ENCODE measurements at regions not wholly inside any gene's neighbourhood (a gene's known extent, or its start where the extent isn't known, plus 50 kb on each side); places are given as distances from the start of the nearest gene placed in this dataset.

DNA sequence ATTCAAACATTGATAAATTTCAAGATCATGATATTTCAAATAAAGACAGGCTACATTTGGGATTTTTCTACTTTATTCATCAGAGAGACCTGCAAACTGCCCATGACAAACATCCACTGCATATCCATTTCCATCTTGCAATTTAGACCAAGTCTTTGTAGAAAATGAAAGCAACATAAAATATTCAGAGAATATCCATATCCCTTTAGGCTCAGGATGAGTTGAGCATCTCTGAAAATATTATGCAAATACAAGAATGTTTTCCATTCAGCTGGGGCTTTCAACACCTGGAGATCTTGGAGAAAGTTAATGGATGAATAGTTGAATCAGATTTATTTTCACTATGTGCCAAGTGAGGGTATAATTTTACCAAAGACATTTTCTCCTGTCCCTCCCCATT is 103.4 kb downstream of the TUSC7 start:
- Histone ChIP-seq H3F3A (ENCODE audit: insufficient read depth, low read depth) (no peaks in the 10 kb centered on the region), H3K27me3 (ENCODE audit: insufficient read depth, low read depth) (no peaks in the 10 kb centered on the region), H3K9me2 (ENCODE audit: insufficient read depth) (no peaks in the 10 kb centered on the region), H4K20me1 (ENCODE audit: insufficient read depth) (no peaks in the 10 kb centered on the region), H2AFZ (no peak overlapping the region), H3K4me2 (no peak overlapping the region), H3K4me1 (replicated peaks; ENCODE audit: insufficient read depth) (no peaks in the 10 kb centered on the region), H3K4me3 (no peak overlapping the region), H3K9me3 (ENCODE audit: insufficient read depth, low read depth) (no peaks in the 10 kb centered on the region), H3K36me3 (ENCODE audit: low read depth) (no peaks in the 10 kb centered on the region), H3K79me2 (ENCODE audit: low read depth) (no peaks in the 10 kb centered on the region), H3K27ac (no peak overlapping the region)
- no peak for DNase-seq
- BruUV-seq (replicated peaks), result no TSS peak
- no peak for TF ChIP-seq EZH2 (IDR thresholded peaks at IDR 0.05; ENCODE audit: low read depth)
- TF ChIP-seq, protein P1, sequence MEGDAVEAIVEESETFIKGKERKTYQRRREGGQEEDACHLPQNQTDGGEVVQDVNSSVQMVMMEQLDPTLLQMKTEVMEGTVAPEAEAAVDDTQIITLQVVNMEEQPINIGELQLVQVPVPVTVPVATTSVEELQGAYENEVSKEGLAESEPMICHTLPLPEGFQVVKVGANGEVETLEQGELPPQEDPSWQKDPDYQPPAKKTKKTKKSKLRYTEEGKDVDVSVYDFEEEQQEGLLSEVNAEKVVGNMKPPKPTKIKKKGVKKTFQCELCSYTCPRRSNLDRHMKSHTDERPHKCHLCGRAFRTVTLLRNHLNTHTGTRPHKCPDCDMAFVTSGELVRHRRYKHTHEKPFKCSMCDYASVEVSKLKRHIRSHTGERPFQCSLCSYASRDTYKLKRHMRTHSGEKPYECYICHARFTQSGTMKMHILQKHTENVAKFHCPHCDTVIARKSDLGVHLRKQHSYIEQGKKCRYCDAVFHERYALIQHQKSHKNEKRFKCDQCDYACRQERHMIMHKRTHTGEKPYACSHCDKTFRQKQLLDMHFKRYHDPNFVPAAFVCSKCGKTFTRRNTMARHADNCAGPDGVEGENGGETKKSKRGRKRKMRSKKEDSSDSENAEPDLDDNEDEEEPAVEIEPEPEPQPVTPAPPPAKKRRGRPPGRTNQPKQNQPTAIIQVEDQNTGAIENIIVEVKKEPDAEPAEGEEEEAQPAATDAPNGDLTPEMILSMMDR (conservative IDR thresholded peaks at IDR 0.05), result no peak
- ChIA-PET POLR2A (ENCODE audit: unreplicated experiment) (no interaction called here), CTCF (no interaction called here)
- intact Hi-C loops (cut with micrococcal nuclease; ENCODE audit: unreplicated experiment), result no loop called here

DNA sequence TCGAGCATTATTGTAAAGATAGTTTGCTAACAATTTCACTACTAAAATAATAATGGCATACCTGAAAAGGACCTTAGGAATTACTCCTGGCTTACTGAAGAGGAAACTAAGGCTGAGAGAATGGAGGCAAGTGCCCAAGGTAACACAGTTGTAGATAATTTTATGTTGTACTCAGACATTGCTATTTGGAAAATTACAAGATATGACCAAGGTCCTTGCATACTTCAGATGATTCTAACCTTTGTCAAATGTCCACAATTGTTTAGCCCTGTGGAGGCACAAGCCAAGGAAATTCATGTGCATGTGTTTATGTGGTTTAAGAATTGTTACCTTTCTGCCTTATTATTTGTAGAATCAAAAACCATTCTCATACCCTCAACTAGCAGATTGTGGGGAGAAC is 105.7 kb downstream of the TUSC7 start:
- DNase-seq, result no peak
- Histone ChIP-seq H3K4me3 (no peak overlapping the region), H3K27ac (no peak overlapping the region), H3K9me3 (ENCODE audit: insufficient read depth, low read depth) (no peaks in the 10 kb centered on the region), H3F3A (ENCODE audit: insufficient read depth, low read depth) (no peaks in the 10 kb centered on the region), H3K27me3 (ENCODE audit: insufficient read depth, low read depth) (no peaks in the 10 kb centered on the region), H3K4me1 (replicated peaks; ENCODE audit: insufficient read depth) (no peaks in the 10 kb centered on the region), H3K36me3 (ENCODE audit: low read depth) (no peaks in the 10 kb centered on the region), H3K79me2 (ENCODE audit: low read depth) (no peaks in the 10 kb centered on the region), H2AFZ (no peak overlapping the region), H3K9me2 (ENCODE audit: insufficient read depth) (no peaks in the 10 kb centered on the region), H3K4me2 (no peak overlapping the region), H4K20me1 (ENCODE audit: insufficient read depth) (no peaks in the 10 kb centered on the region)
- intact Hi-C loops (cut with micrococcal nuclease; ENCODE audit: unreplicated experiment), result no loop called here
- CTCF ChIA-PET, result no interaction called here
- TF ChIP-seq, protein P1 (conservative IDR thresholded peaks at IDR 0.05), result no peak
- TF ChIP-seq EZH2 (IDR thresholded peaks at IDR 0.05; ENCODE audit: low read depth), result no peak
- POLR2A ChIA-PET (ENCODE audit: unreplicated experiment), result no interaction called here
- no TSS peak for BruUV-seq (replicated peaks)

DNA sequence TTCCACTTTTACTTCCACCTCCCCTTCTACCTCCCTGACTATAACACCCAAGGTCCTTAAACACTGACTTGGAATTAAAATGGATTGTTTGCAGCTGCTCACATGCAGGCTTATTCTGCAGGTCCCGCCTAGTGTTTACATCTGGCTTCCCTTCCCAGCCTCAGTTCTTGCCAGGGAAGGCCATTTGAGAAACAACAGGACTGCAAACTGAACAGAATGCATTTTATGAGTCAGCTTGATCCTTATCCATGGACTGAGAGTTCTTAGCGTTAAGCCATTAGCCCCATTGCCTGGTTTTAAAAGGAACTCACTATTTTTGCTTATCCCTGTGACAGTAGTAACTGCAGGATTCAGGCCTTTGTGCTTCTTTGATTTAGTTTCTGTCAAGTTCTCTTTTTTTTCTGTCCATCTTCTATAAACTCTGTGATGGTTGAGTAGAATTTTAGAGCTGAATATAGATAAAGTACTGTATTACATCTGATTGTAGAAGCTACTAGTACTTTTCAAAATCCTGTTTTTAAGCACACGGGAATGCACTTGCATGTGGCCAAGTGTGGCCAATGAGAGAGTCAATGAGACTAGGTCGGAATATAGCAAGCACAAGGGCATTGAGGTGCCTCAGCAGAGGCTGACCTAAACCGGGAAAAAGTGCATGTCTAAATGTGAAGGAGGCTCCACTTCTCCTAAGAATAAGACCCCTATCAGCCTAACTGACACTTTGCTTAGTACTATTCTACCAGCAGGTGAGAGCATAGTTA is 106.4 kb downstream of the TUSC7 start:
- Histone ChIP-seq H3K9me3 (ENCODE audit: insufficient read depth, low read depth) (no peaks in the 10 kb centered on the region), H2AFZ (no peak overlapping the region), H3K9me2 (ENCODE audit: insufficient read depth) (no peaks in the 10 kb centered on the region), H3K4me3 (no peak overlapping the region), H4K20me1 (ENCODE audit: insufficient read depth) (no peaks in the 10 kb centered on the region), H3K4me2 (no peak overlapping the region), H3K79me2 (ENCODE audit: low read depth) (no peaks in the 10 kb centered on the region), H3F3A (ENCODE audit: insufficient read depth, low read depth) (no peaks in the 10 kb centered on the region), H3K4me1 (replicated peaks; ENCODE audit: insufficient read depth) (no peaks in the 10 kb centered on the region), H3K27ac (no peak overlapping the region), H3K36me3 (ENCODE audit: low read depth) (no peaks in the 10 kb centered on the region), H3K27me3 (ENCODE audit: insufficient read depth, low read depth) (no peaks in the 10 kb centered on the region)
- DNase-seq, result no peak
- TF ChIP-seq EZH2 (IDR thresholded peaks at IDR 0.05; ENCODE audit: low read depth), result no peak
- TF ChIP-seq, protein P1 (conservative IDR thresholded peaks at IDR 0.05), result no peak
- POLR2A ChIA-PET (ENCODE audit: unreplicated experiment), result no interaction called here
- intact Hi-C loops (cut with micrococcal nuclease; ENCODE audit: unreplicated experiment), result no loop called here
- BruUV-seq (replicated peaks), result no TSS peak
- CTCF ChIA-PET, result no interaction called here

Measured in PC-9 (cell line).